ENCODE measurements at regions not wholly inside any gene's neighbourhood (a gene's known extent, or its start where the extent isn't known, plus 50 kb on each side); places are given as distances from the start of the nearest gene placed in this dataset.

DNA sequence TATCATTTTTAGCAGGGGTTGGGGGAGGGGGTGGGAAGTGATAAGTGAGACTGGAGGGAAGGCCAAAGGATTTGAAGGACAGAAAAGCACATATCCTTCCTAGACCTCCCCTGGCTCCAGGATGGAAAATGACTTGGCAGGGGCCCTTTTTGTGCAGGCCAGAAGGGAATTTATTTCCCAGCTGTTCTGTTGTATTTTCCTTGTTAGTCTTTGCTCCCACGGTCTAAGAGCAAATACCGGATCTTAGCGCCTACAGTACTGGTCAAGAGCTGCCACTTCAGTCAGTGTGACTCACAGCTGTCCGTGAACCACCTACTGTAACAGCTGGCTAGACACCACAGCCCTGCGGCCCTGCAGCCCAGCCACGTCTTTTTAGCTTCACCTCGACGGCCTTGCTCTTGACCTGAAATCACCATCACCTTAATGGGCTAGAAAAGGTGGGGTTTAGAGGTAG lies 51.0 kb upstream of the ERRFI1 start (continued):
- TF ChIP-seq JUNB (CRISPR knock-in tag; IDR thresholded peaks at IDR 0.05; ENCODE audit: borderline replicate concordance), result no peak
- TF ChIP-seq FOXP4 (CRISPR knock-in tag; IDR thresholded peaks at IDR 0.05), result peak; percentile 67
- TF ChIP-seq SUZ12 (IDR thresholded peaks at IDR 0.05; ENCODE audit: low read depth, low read length), result no peak
- peak; percentile 98 for TF ChIP-seq TFAP4 (IDR thresholded peaks at IDR 0.05; ENCODE audit: borderline replicate concordance, low read depth)
- TF ChIP-seq ZFP37 (CRISPR knock-in tag; IDR thresholded peaks at IDR 0.05; ENCODE audit: borderline replicate concordance), result peak; percentile 66; the same call in 1 of the 2 replicates
- TF ChIP-seq CREB1 (IDR thresholded peaks at IDR 0.05), result no peak
- TF ChIP-seq CREB1 (CRISPR knock-in tag; IDR thresholded peaks at IDR 0.05), result peak; percentile 57
- peak; percentile 60; the same call in 1 of the 2 replicates for TF ChIP-seq PITX1 (CRISPR knock-in tag; IDR thresholded peaks at IDR 0.05)
- TF ChIP-seq KAT8 (CRISPR knock-in tag; IDR thresholded peaks at IDR 0.05), result peak; percentile 59; the same call in 1 of the 2 replicates
- peak; percentile 85 for TF ChIP-seq SALL1 (CRISPR knock-in tag; IDR thresholded peaks at IDR 0.05)
- peak; percentile 76; the same call in 1 of the 2 replicates for TF ChIP-seq ZNF331 (CRISPR knock-in tag; IDR thresholded peaks at IDR 0.05)
- no peak for TF ChIP-seq RORA (CRISPR knock-in tag; IDR thresholded peaks at IDR 0.05)
- no peak for TF ChIP-seq ZNF280D (CRISPR knock-in tag; IDR thresholded peaks at IDR 0.05)
- TF ChIP-seq ZNF253 (CRISPR knock-in tag; IDR thresholded peaks at IDR 0.05; ENCODE audit: borderline replicate concordance), result no peak
- peak; percentile 30; the same call in 1 of the 2 replicates for TF ChIP-seq GABPB1 (CRISPR knock-in tag; IDR thresholded peaks at IDR 0.05)
- TF ChIP-seq MEIS2 (CRISPR knock-in tag; IDR thresholded peaks at IDR 0.05), result peak; percentile 78; the same call in 1 of the 2 replicates
- TF ChIP-seq, protein P1, sequence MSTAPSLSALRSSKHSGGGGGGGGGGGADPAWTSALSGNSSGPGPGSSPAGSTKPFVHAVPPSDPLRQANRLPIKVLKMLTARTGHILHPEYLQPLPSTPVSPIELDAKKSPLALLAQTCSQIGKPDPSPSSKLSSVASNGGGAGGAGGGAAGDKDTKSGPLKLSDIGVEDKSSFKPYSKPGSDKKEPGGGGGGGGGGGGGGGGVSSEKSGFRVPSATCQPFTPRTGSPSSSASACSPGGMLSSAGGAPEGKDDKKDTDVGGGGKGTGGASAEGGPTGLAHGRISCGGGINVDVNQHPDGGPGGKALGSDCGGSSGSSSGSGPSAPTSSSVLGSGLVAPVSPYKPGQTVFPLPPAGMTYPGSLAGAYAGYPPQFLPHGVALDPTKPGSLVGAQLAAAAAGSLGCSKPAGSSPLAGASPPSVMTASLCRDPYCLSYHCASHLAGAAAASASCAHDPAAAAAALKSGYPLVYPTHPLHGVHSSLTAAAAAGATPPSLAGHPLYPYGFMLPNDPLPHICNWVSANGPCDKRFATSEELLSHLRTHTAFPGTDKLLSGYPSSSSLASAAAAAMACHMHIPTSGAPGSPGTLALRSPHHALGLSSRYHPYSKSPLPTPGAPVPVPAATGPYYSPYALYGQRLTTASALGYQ (CRISPR knock-in tag; IDR thresholded peaks at IDR 0.05), result peak; percentile 48; the same call in 1 of the 2 replicates
- 0 out of 2 replicates have a peak, but pooled peaks have one; percentile 52 for TF ChIP-seq ZNF501 (CRISPR knock-in tag; IDR thresholded peaks at IDR 0.05)
- TF ChIP-seq, protein P2, sequence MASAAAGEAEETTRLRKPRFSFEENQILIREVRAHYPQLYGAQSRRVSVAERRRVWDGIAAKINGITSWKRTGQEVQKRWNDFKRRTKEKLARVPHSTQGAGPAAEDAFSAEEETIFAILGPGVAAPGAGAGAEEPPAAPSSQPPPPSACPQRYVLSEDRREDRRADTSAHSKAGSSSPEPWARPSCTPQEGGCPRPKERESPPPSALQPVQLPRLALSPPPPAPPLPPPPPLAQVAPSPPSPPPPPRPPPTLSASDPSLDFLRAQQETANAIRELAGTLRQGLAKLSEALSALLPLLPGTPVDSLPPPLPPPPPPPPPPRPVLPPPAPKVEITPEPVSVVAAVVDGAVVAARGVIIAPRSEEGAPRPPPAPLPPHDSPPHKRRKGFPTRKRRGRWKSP (CRISPR knock-in tag; IDR thresholded peaks at IDR 0.05), result peak; percentile 87
- no peak for TF ChIP-seq ZNF468 (CRISPR knock-in tag; IDR thresholded peaks at IDR 0.05)
- peak; percentile 79 for TF ChIP-seq ZNF430 (CRISPR knock-in tag; IDR thresholded peaks at IDR 0.05)
- TF ChIP-seq ZNF3 (CRISPR knock-in tag; IDR thresholded peaks at IDR 0.05), result no peak
- TF ChIP-seq TEAD2 (CRISPR knock-in tag; IDR thresholded peaks at IDR 0.05), result no peak
